GM23248 (cell line): ENCODE measurements at regions not wholly inside any gene's neighbourhood (a gene's known extent, or its start where the extent isn't known, plus 50 kb on each side); places are given as distances from the start of the nearest gene placed in this dataset.

Experiments
- EZH2 ChIP-seq: fragments of 200-600 bp; sonication (generic); IDR thresholded peaks from 2 replicates; pipeline ENCODE4 v1.6.1; 2018; ENCODE audit warnings: antibody characterized with exemption, mild to moderate bottlenecking; ENCODE audit not compliant: insufficient read depth, poor library complexity, severe bottlenecking
- EZH2phosphoT487 ChIP-seq: fragments of 200-600 bp; sonication (generic); IDR thresholded peaks from 2 replicates; pipeline ENCODE4 v1.6.1; 2018; ENCODE audit warnings: antibody characterized with exemption, moderate library complexity, mild to moderate bottlenecking, low read depth; ENCODE audit not compliant: insufficient read depth

DNA sequence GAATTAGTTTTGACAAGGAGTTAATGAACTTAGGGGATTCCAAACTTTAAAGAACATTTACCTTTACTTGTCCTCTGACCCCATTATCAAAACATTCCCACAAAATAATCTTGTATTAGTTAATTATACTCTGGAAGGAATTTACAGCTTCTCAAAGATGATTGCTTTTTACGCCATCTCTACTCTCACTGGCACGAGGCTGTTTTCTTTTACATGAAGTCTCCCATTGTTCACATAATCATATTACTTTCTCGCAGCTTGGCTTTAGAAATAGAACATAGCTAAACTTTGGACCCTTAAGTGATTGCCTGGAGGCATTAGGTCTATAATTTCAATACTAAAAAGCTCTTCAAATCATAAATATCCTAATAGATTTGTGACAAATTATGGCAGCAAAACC, 592.9 kb downstream of the TRIML1 start:
- TF ChIP-seq EZH2: no peak
- TF ChIP-seq EZH2phosphoT487: no peak
